WTC11 (cell line): ENCODE measurements at regions not wholly inside any gene's neighbourhood (a gene's known extent, or its start where the extent isn't known, plus 50 kb on each side); places are given as distances from the start of the nearest gene placed in this dataset.

Source experiments
- FOXP1 ChIP-seq: sonication (generic); formaldehyde crosslinking; IDR thresholded peaks from 2 replicates; pipeline ENCODE4 v1.8.0; 2022; ENCODE audit warnings: missing genetic modification reagents, mild to moderate bottlenecking, moderate library complexity, borderline replicate concordance
- JUN ChIP-seq: sonication (generic); formaldehyde crosslinking; IDR thresholded peaks from 2 replicates; pipeline ENCODE4 v1.8.0; 2023; ENCODE audit warnings: mild to moderate bottlenecking, missing genetic modification reagents
- ZNF121 ChIP-seq: sonication (generic); formaldehyde crosslinking; IDR thresholded peaks from 2 replicates; pipeline ENCODE4 v1.8.0; 2023; ENCODE audit warnings: missing genetic modification reagents
- ZNF671 ChIP-seq: fragments of 250-450 bp; sonication (Bioruptor Pico); IDR thresholded peaks from 2 replicates; pipeline ENCODE4 v1.8.0; 2021; ENCODE audit warnings: mild to moderate bottlenecking
- TF ChIP-seq, protein P1 (sequence below): sonication (generic); formaldehyde crosslinking; IDR thresholded peaks from 2 replicates; pipeline ENCODE4 v1.8.1; 2022; ENCODE audit warnings: low read depth, missing genetic modification reagents, borderline replicate concordance
- TF ChIP-seq, protein P2 (sequence below): fragments of 200-600 bp; IDR thresholded peaks from 2 replicates; pipeline ENCODE4 v1.8.0; 2022; ENCODE audit warnings: antibody characterized with exemption

DNA sequence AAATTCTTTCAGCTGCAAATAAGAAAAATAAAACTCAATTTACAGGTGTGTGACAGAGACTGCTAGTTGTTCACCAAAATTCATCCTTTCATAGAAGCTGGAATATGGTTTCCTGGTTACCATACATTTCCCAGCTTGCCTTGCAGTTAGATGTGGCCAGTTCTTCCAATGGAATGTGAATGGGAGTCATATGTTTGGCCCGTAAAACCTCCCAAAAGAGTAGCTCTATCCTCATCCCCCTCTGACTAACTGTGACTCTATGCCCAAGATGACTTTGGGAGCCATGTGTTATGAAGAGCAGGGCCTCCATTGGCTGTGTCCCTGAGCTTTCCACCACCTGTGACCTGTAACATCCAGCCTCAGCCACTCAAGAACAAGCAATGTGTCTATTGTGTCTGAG is 90.6 kb upstream of the NGF start:
- TF ChIP-seq JUN (CRISPR knock-in tag) (no peak), ZNF671 (CRISPR knock-in tag) (no peak), ZNF121 (CRISPR knock-in tag) (no peak), FOXP1 (CRISPR knock-in tag) (no peak)
- TF ChIP-seq, protein P1, sequence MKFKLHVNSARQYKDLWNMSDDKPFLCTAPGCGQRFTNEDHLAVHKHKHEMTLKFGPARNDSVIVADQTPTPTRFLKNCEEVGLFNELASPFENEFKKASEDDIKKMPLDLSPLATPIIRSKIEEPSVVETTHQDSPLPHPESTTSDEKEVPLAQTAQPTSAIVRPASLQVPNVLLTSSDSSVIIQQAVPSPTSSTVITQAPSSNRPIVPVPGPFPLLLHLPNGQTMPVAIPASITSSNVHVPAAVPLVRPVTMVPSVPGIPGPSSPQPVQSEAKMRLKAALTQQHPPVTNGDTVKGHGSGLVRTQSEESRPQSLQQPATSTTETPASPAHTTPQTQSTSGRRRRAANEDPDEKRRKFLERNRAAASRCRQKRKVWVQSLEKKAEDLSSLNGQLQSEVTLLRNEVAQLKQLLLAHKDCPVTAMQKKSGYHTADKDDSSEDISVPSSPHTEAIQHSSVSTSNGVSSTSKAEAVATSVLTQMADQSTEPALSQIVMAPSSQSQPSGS = no peak
- TF ChIP-seq, protein P2, sequence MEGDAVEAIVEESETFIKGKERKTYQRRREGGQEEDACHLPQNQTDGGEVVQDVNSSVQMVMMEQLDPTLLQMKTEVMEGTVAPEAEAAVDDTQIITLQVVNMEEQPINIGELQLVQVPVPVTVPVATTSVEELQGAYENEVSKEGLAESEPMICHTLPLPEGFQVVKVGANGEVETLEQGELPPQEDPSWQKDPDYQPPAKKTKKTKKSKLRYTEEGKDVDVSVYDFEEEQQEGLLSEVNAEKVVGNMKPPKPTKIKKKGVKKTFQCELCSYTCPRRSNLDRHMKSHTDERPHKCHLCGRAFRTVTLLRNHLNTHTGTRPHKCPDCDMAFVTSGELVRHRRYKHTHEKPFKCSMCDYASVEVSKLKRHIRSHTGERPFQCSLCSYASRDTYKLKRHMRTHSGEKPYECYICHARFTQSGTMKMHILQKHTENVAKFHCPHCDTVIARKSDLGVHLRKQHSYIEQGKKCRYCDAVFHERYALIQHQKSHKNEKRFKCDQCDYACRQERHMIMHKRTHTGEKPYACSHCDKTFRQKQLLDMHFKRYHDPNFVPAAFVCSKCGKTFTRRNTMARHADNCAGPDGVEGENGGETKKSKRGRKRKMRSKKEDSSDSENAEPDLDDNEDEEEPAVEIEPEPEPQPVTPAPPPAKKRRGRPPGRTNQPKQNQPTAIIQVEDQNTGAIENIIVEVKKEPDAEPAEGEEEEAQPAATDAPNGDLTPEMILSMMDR = no peak
